GM13977 (cell line): ENCODE measurements at regions not wholly inside any gene's neighbourhood (a gene's known extent, or its start where the extent isn't known, plus 50 kb on each side); places are given as distances from the start of the nearest gene placed in this dataset.

Experiments used
- DNase-seq: peaks from one replicate; pipeline ENCODE4 v3.0.0; 2012; ENCODE audit warnings: low spot score
- in situ Hi-C: fragments of 300-500 bp; cut with MboI; formaldehyde crosslinking; loops from one replicate; pipeline ENCODE4 v1.12.0; 2022; ENCODE audit warnings: low sequenced_read_pairs, low pct_unique_long_range_greater_than_20kb, mixed read lengths, inconsistent platforms; ENCODE audit not compliant: unreplicated experiment
- TF ChIP-seq, protein P1 (sequence below): IDR thresholded peaks from 2 replicates; pipeline ENCODE4 v1.5.1; 2012; ENCODE audit warnings: mild to moderate bottlenecking, control low read depth; ENCODE audit not compliant: insufficient read depth; ENCODE audit errors: extremely low read depth, missing control alignments

DNA sequence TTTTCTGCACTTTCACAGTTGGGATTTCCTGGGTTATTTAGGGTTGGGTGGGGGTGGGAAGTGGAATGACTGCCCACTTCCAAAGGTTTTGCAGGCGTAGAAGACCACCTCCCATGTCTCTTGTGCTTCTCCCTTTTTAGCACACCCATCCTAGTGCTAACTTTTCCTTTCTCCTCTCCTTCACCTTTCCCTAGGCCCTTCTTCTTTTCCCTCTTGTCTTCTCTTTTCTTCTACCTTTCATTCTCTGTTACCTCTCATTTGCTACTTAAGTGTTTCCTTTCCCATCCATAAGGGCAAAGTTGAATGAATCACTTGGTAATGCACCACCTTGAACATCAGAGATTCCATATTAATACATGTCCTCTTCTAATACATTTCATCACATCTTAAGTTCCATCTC lies 105.0 kb upstream of the ZNF184 start:
- DNase-seq, result no peak
- TF ChIP-seq, protein P1, sequence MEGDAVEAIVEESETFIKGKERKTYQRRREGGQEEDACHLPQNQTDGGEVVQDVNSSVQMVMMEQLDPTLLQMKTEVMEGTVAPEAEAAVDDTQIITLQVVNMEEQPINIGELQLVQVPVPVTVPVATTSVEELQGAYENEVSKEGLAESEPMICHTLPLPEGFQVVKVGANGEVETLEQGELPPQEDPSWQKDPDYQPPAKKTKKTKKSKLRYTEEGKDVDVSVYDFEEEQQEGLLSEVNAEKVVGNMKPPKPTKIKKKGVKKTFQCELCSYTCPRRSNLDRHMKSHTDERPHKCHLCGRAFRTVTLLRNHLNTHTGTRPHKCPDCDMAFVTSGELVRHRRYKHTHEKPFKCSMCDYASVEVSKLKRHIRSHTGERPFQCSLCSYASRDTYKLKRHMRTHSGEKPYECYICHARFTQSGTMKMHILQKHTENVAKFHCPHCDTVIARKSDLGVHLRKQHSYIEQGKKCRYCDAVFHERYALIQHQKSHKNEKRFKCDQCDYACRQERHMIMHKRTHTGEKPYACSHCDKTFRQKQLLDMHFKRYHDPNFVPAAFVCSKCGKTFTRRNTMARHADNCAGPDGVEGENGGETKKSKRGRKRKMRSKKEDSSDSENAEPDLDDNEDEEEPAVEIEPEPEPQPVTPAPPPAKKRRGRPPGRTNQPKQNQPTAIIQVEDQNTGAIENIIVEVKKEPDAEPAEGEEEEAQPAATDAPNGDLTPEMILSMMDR, result no peak
- in situ Hi-C loops, result no loop called here

DNA sequence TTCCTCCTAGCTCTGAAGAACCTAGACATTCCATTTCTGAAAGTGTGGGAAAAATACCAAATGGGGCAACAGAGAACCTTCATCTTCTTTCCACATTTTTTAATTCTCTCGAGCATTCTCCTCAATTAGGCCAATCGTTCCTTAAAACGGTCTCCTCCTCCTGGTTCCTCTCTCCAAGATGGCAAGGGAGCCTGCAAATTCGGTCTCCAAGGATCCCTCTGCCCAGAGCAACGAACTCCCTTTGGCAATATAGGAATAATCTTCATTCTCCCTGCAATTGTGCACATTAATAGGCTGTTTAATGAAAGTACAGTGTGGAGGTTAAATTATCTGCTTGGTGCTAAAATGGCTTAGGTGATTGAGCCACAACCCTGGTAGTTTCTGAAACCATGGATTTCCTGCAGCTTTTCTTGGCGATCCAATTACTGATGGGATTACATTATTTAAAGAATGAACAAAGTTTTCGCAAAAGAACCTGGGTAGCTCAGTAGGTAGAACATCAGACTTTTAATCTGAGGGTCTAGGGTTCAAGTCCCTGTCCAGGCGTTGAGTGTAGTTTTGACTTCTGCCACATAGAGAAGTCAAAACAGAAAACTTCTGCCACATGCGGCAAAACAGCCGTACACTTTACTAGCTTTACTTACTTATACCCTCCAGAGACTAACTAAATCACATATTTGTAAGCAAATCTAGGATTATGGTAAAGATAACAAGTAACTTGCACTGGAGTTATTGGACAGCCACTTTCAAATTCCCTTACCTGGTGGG lies 102.9 kb upstream of the ZNF184 start:
- DNase-seq, result no peak
- TF ChIP-seq, protein P1, result no peak
- in situ Hi-C loops, result no loop called here

DNA sequence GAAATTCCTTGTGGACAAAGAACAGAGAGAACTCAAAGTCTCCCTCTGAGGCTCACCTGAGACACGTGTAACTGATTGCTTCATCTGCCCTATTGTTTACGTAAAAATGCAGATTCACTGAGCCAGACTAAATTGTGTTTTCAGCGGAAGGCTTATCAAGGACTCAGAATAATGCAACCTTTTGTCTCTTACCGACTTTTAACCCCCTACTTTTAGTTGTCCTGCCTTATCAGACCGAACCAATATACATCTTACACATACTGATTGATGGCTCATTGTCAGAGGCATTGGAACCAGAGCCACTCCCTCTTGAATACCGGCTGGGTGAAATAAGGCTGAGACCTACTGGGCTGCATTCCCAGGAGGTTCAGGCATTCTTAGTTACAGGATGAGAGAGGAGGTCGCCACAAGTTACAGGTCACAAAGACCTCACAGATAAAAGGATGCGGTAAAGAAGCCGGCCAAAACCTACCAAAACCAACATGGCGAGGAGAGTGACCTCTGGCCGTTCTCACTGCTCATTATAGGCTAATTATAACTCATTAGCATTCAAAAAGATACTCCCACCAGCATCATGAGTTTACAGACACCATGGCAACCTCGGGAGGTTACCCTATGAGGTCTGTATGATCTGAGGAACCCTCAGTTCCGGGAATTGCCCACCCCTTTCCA lies 95.5 kb upstream of the ZNF184 start:
- in situ Hi-C loops, result no loop called here
- DNase-seq, result no peak
- TF ChIP-seq, protein P1, result no peak

DNA sequence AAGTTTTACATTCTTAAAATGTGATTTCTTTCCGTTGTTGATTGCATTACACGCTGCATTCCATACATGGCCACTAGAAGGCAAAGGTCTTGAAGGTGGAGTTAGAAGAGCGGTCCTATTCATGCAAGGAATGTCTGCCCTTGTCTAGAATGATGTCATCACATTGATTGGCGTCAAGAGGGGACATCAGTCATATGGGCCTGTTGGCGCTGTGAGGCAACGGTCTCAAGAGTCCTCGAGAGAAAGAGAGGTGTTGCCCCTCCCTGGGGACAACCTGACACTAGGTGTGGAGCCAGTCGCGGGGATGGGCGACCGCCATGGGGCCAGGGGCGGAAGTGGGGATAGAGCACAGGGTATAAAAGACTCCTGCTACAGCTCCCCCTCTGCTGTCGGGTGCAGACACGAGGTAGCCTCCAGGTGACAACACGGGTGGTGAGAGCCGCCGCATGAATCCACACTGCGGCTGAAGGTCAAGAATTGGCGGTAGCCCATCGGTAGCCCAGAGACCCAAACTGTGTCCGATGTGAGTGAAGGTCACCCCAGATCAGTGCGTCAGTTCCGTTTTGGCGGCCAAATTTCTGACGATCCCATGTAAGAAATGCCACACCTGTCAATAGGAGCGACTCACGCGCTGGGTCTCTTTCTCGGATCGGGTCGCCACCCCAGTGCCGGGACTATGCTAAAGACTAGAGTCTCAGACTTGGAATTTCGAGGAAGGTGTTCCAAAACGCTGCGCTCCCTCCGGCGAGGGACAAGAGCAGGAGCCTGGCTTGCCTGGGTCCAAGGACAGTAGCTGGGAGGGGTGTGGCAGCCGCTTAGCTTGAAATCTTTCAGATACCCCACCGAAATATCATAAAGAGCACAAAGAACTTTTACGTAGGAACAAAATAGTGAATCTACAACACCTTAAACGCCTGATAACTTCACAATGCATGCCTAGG lies 93.2 kb upstream of the ZNF184 start:
- DNase-seq, result no peak
- TF ChIP-seq, protein P1, result peak; percentile 16
- in situ Hi-C loops, result no loop called here

DNA sequence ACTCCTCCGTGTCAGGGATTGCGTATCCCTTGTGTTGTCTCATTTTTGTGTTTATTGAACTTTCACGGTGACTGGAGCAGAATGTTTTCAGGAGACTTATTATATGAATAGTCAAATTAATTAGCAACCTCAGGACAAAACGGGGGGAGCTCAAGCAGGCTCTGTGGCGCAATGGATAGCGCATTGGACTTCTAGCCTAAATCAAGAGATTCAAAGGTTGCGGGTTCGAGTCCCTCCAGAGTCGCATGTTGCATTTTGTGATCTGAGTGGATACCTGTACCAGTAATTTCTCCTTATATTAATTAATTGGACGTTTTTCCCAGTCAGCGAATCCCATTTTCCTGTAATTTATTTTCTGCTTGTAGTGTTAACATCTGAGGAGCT lies 89.1 kb upstream of the ZNF184 start:
- DNase-seq, result no peak
- TF ChIP-seq, protein P1, result no peak
- in situ Hi-C loops, result no loop called here

DNA sequence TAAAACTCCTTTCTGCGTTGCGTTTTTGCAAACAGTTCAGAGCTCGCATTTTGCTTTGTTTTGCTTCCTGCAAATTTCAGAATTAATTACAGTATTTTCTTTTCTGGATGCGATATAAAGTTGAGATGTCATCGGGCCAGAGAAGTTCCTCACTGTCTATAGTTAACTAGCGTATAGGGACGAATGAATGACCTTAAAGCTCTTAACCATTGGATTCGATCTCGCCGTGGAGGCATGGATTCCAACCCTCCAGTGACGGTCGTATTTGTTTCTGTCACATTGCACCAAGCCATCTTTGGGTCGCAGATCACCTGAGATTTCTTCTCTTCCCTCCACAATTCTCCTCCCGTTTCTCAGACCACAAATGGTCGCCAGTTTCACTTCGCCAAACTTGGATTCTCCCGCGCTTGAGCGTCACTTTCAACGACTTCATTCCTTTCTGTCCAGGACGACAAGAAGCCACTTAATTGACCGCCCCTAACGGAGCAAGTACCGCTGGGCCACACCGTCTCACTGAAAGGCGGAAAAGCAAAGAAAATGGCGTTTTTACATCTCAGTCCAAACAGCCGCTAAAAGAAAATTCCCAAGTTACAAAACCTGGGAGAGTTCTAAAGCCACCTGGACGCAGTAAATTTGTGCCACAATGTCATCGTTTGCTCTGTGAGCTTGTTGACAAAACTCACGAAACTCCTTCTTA lies 85.3 kb upstream of the ZNF184 start:
- in situ Hi-C loops, result no loop called here

More for the DNA sequence above, 85.3 kb upstream of the ZNF184 start:
- DNase-seq, result no peak
- TF ChIP-seq, protein P1, result no peak
